IMR-90 (cell line): ENCODE measurements at regions not wholly inside any gene's neighbourhood (a gene's known extent, or its start where the extent isn't known, plus 50 kb on each side); places are given as distances from the start of the nearest gene placed in this dataset.
"Not testable (repeated sequence)": the region's sequence is repeated elsewhere in the genome, so short reads cannot be mapped to it uniquely, and the experiment has no call there.

ENCODE experiments used
- BHLHE40 ChIP-seq: fragments of 150-350 bp; IDR thresholded peaks from 2 replicates; pipeline ENCODE4 v1.6.1; 2016; ENCODE audit warnings: mild to moderate bottlenecking, low read depth, low read length
- CEBPB ChIP-seq: IDR thresholded peaks from 2 replicates; pipeline ENCODE4 v1.6.1; 2012; ENCODE audit warnings: low read depth, low read length, improper control_type of control experiment
- CHD1 ChIP-seq: IDR thresholded peaks from 2 replicates; pipeline ENCODE4 v1.6.1; 2012; ENCODE audit warnings: low read depth, low read length, improper control_type of control experiment
- CTCF ChIP-seq: conservative IDR thresholded peaks from 2 replicates; pipeline ENCODE4 v1.5.1; 2012; ENCODE audit warnings: mild to moderate bottlenecking, low read depth, low read length, improper control_type of control experiment
- NFE2L2 ChIP-seq: fragments of 150-350 bp; IDR thresholded peaks from 2 replicates; pipeline ENCODE4 v1.6.1; 2016; ENCODE audit warnings: low read depth, mild to moderate bottlenecking, low read length
- POLR2A ChIP-seq: IDR thresholded peaks from 2 replicates; pipeline ENCODE4 v1.6.1; 2012; ENCODE audit warnings: mild to moderate bottlenecking, low read depth, low read length
- RAD21 ChIP-seq: IDR thresholded peaks from 2 replicates; pipeline ENCODE4 v1.6.1; 2012; ENCODE audit warnings: low read length, improper control_type of control experiment
- RCOR1 ChIP-seq: IDR thresholded peaks from 2 replicates; pipeline ENCODE4 v1.6.1; 2012; ENCODE audit warnings: mild to moderate bottlenecking, low read length, improper control_type of control experiment; ENCODE audit not compliant: insufficient replicate concordance

- TF ChIP-seq CHD1, CTCF, RAD21, NFE2L2, POLR2A, RCOR1, BHLHE40, CEBPB: not testable (repeated sequence)
These were observed 278.2 kb downstream of the CNTNAP3 start for GRCh38 chr9:39009743-39010142.
